ENCODE measurements at regions not wholly inside any gene's neighbourhood (a gene's known extent, or its start where the extent isn't known, plus 50 kb on each side); places are given as distances from the start of the nearest gene placed in this dataset.

DNA sequence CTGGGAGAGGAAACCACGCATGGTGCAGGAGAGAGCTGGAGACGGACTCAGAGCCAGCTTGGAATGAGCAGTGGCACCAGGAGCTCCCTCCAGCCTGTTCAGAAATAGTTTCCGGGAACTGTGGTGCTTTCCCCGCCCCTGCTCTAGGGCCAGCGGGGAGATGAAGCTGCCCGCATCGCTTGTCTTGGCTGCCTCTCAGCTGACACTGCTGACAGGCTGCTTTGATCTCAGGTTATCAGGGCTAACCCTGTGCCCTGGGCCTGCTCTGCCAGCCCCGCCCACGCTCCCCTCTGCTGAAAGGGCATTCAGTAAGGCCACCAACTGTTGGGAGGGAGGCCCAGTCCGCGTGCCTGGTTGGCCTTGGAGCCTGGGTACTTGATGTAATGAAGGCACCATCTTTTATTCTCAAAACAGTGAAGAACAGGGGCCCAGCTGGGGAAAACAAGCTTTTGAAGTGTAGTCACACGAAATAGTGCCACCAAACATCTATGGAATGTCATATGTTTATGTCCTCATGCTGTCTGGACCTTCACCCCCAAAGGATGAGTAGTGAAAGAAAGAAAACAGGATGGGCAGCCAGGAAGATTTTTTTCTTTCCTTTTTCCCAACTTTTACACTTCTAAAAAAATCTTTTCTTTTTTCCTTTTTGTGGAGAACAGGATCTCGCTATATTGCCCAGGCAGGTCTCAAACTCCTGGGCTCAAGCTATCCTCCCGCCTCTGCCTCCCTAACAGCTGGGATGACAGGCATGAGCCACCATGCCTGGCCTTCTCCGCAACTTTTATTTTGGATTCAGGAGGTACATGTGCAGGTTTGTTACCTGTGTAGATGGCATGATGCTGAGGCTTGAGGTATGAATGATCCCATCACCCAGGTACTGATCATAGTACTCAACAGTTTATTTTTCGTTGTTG lies 115.9 kb upstream of the TBX3 start:
- H3K9me3 ChIP-seq (ENCODE audit: insufficient read depth, low read depth, low read length): peaks cover 2% of the 10 kb centered on the region; the same call in 1 of the 2 replicates
- H4K20me1 ChIP-seq (ENCODE audit: insufficient read depth, low read length, poor library complexity, severe bottlenecking): no peaks in the 10 kb centered on the region
- no peaks in the 10 kb centered on the region for H3K4me1 ChIP-seq (ENCODE audit: insufficient read depth, low read length, poor library complexity, severe bottlenecking)
- H3K79me2 ChIP-seq (ENCODE audit: insufficient read depth, low read length): no peaks in the 10 kb centered on the region
- H2AFZ ChIP-seq (ENCODE audit: low read length): no peak overlapping the region
- H3F3A ChIP-seq (ENCODE audit: low read depth): no peaks in the 10 kb centered on the region
- no peak overlapping the region for H3K4me2 ChIP-seq (ENCODE audit: low read depth, low read length, poor library complexity, severe bottlenecking)
- H3K36me3 ChIP-seq (ENCODE audit: insufficient read depth, low read length): no peaks in the 10 kb centered on the region
- H3K4me3 ChIP-seq (ENCODE audit: low read length, poor library complexity, severe bottlenecking): no peak overlapping the region
- no peak overlapping the region for H3K9ac ChIP-seq (ENCODE audit: low read depth, low read length, poor library complexity, severe bottlenecking)
- no peaks in the 10 kb centered on the region for H3K27me3 ChIP-seq (ENCODE audit: insufficient read depth, low read length, poor library complexity, severe bottlenecking)
- no peak for TF ChIP-seq EZH2phosphoT487 (IDR thresholded peaks at IDR 0.05; ENCODE audit: borderline replicate concordance)
- TF ChIP-seq, protein P1, sequence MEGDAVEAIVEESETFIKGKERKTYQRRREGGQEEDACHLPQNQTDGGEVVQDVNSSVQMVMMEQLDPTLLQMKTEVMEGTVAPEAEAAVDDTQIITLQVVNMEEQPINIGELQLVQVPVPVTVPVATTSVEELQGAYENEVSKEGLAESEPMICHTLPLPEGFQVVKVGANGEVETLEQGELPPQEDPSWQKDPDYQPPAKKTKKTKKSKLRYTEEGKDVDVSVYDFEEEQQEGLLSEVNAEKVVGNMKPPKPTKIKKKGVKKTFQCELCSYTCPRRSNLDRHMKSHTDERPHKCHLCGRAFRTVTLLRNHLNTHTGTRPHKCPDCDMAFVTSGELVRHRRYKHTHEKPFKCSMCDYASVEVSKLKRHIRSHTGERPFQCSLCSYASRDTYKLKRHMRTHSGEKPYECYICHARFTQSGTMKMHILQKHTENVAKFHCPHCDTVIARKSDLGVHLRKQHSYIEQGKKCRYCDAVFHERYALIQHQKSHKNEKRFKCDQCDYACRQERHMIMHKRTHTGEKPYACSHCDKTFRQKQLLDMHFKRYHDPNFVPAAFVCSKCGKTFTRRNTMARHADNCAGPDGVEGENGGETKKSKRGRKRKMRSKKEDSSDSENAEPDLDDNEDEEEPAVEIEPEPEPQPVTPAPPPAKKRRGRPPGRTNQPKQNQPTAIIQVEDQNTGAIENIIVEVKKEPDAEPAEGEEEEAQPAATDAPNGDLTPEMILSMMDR (conservative IDR thresholded peaks at IDR 0.05; ENCODE audit: low read length): no peak
- no peaks in the 10 kb centered on the region for H3K9me2 ChIP-seq (replicated peaks; ENCODE audit: low read depth, low read length)

DNA sequence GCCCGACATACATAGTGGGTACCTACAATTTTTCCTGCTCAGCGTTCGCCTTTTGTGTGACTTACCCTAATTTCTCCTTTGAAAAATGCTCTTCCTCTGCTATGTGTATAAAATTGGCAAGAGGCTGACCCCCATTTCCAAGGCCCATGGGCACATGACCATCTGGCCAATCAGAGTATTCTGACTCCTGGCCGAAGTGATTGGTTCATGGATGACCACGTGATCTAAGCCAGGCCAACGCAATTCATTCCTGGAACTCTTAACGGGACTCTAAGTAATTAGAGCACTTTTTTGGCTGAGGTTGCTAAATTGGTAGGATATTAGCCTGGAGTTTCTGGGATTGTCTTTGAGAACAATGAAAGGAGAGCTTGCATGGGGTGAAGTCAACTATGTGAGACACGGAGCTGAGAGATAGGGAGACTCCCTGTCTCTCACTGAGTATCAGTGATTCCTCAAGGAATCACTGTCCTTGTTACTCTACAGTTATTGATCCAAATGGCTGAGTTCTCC lies 110.1 kb upstream of the TBX3 start:
- no peak overlapping the region for H2AFZ ChIP-seq (ENCODE audit: low read length)
- H3K9me2 ChIP-seq (replicated peaks; ENCODE audit: low read depth, low read length): no peaks in the 10 kb centered on the region
- no peak overlapping the region for H3K9ac ChIP-seq (ENCODE audit: low read depth, low read length, poor library complexity, severe bottlenecking)
- no peaks in the 10 kb centered on the region for H3K36me3 ChIP-seq (ENCODE audit: insufficient read depth, low read length)
- no peaks in the 10 kb centered on the region for H3K79me2 ChIP-seq (ENCODE audit: insufficient read depth, low read length)
- TF ChIP-seq, protein P1 (conservative IDR thresholded peaks at IDR 0.05; ENCODE audit: low read length): no peak
- no peak for TF ChIP-seq EZH2phosphoT487 (IDR thresholded peaks at IDR 0.05; ENCODE audit: borderline replicate concordance)
- H3K4me1 ChIP-seq (ENCODE audit: insufficient read depth, low read length, poor library complexity, severe bottlenecking): no peaks in the 10 kb centered on the region
- H3F3A ChIP-seq (ENCODE audit: low read depth): no peaks in the 10 kb centered on the region
- H3K27me3 ChIP-seq (ENCODE audit: insufficient read depth, low read length, poor library complexity, severe bottlenecking): no peaks in the 10 kb centered on the region
- no peak overlapping the region for H3K4me3 ChIP-seq (ENCODE audit: low read length, poor library complexity, severe bottlenecking)
- no peaks in the 10 kb centered on the region for H4K20me1 ChIP-seq (ENCODE audit: insufficient read depth, low read length, poor library complexity, severe bottlenecking)
- no peaks in the 10 kb centered on the region for H3K9me3 ChIP-seq (ENCODE audit: insufficient read depth, low read depth, low read length)
- H3K4me2 ChIP-seq (ENCODE audit: low read depth, low read length, poor library complexity, severe bottlenecking): no peak overlapping the region

DNA sequence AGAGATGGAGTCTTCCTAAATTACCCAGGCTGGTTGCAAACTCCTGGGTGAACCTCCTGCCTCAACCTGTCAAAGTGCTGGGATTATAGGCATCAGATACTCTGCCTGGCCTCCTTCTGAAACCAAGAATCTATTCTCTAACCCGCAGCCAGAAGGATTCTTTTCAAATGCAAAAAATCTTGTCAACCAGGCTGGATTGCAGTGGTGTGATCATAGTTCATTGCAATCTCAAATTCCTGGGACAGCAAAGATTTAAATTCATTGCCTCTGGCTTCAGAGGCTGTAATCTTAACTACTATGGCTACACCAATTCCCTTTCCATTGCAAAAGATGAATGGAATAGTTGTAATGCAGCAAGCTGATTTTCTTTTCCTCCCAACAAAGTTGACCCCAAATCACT lies 106.3 kb upstream of the TBX3 start:
- Histone ChIP-seq H2AFZ (ENCODE audit: low read length) (no peak overlapping the region), H3K4me3 (ENCODE audit: low read length, poor library complexity, severe bottlenecking) (no peak overlapping the region), H3K9me2 (replicated peaks; ENCODE audit: low read depth, low read length) (no peaks in the 10 kb centered on the region), H3K36me3 (ENCODE audit: insufficient read depth, low read length) (no peaks in the 10 kb centered on the region), H3F3A (ENCODE audit: low read depth) (no peaks in the 10 kb centered on the region), H3K4me2 (ENCODE audit: low read depth, low read length, poor library complexity, severe bottlenecking) (no peak overlapping the region), H4K20me1 (ENCODE audit: insufficient read depth, low read length, poor library complexity, severe bottlenecking) (no peaks in the 10 kb centered on the region), H3K9me3 (ENCODE audit: insufficient read depth, low read depth, low read length) (no peaks in the 10 kb centered on the region), H3K9ac (ENCODE audit: low read depth, low read length, poor library complexity, severe bottlenecking) (no peak overlapping the region), H3K4me1 (ENCODE audit: insufficient read depth, low read length, poor library complexity, severe bottlenecking) (no peaks in the 10 kb centered on the region), H3K27me3 (ENCODE audit: insufficient read depth, low read length, poor library complexity, severe bottlenecking) (no peaks in the 10 kb centered on the region), H3K79me2 (ENCODE audit: insufficient read depth, low read length) (no peaks in the 10 kb centered on the region)
- TF ChIP-seq, protein P1 (conservative IDR thresholded peaks at IDR 0.05; ENCODE audit: low read length): no peak
- TF ChIP-seq EZH2phosphoT487 (IDR thresholded peaks at IDR 0.05; ENCODE audit: borderline replicate concordance): no peak

Measured in Loucy (cell line).